ENCODE measurements at regions not wholly inside any gene's neighbourhood (a gene's known extent, or its start where the extent isn't known, plus 50 kb on each side); places are given as distances from the start of the nearest gene placed in this dataset.
A peak's percentile ranks its signal among the peaks of the same experiment; 100 is the strongest.

DNA sequence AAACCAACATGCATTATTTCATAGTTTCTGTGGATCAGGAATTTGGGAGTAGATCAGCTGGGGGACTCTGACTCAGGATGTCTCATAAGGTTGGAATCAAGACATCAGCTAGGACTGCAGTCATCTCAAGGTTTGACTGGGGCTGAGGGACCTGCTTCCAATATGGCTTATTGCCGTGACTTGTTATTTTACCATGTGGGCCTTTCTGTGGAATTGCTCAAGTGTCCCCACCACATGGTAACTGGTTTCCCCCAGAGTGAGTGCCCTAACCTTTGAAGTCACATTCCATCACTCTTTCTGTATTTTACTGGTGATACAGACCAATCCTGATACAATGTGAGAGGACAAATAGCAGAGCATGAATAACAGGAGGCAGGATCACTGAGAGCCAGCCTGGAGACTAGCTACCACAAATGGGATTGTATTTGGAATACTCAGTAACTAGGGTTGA lies 70.2 kb upstream of the ELL2 start:
- Histone ChIP-seq H3K9me3 (replicated peaks; ENCODE audit: control insufficient read depth, low read depth, low read length) (no peaks in the 10 kb centered on the region), H3K27me3 (ENCODE audit: control insufficient read depth, insufficient read depth, low read length) (no peaks in the 10 kb centered on the region), H3K4me1 (ENCODE audit: control insufficient read depth, insufficient read depth, low read length) (no peaks in the 10 kb centered on the region), H3K36me3 (ENCODE audit: control insufficient read depth, insufficient read depth, low read length) (no peaks in the 10 kb centered on the region), H3K27ac (ENCODE audit: low read length) (no peak overlapping the region), H3K4me3 (ENCODE audit: low read length) (no peak overlapping the region)
- no CpG with 5 or more reads among the region's 1 CpG for WGBS (ENCODE audit: insufficient coverage)
- DNase-seq: no peak

DNA sequence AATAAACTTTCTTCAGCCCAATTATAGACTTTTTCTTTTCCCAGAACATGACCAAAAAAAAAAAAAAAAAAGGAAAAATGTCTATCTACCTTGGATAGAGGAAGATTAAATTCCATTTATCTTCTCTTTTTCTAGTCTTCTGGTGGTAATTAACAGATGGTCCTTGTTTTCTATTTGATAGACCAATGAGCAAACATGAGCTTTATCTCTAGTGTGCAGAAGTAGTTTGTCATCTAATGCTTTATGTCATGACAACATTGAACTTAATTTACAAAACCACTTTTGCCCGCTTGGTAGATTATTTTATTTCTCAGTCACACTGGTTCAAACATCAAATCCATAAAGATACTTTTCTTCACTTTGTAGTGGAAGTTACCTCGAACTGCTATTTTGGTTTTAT lies 69.5 kb upstream of the ELL2 start:
- no CpG with 5 or more reads among the region's 2 CpGs for WGBS (ENCODE audit: insufficient coverage)
- Histone ChIP-seq H3K36me3 (ENCODE audit: control insufficient read depth, insufficient read depth, low read length) (no peaks in the 10 kb centered on the region), H3K9me3 (replicated peaks; ENCODE audit: control insufficient read depth, low read depth, low read length) (no peaks in the 10 kb centered on the region), H3K4me1 (ENCODE audit: control insufficient read depth, insufficient read depth, low read length) (no peaks in the 10 kb centered on the region), H3K27me3 (ENCODE audit: control insufficient read depth, insufficient read depth, low read length) (no peaks in the 10 kb centered on the region), H3K4me3 (ENCODE audit: low read length) (no peak overlapping the region), H3K27ac (ENCODE audit: low read length) (no peak overlapping the region)
- DNase-seq: no peak

DNA sequence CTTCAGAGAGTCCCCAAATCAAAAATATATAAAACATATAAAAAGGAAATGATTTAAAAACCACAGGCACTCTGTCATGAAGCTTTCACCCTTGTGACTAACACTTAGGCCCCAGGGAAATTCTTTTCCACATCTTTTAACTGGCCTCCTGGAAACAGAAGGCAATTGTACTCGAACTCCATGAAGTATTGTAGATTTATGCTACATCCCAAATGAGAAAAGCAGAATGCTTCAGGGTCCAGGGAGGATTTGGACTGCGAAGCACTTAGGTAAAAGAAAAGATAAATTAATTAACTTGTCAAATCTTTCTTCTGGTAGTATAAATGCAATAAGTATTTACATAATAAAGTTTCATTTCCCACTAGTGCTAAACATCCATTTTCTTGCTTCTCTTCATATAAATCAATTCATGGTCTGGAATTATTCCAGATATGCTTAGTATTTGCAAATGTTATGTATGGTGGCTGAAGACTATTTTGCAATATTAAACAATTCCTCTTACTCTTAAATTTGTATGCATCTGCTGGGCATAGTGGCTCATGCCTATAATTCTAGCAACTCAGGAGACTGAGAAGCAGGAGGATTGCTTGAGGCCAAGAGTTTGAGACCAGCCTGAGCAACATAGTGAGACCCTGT lies 64.9 kb upstream of the ELL2 start:
- DNase-seq: no peak

DNA sequence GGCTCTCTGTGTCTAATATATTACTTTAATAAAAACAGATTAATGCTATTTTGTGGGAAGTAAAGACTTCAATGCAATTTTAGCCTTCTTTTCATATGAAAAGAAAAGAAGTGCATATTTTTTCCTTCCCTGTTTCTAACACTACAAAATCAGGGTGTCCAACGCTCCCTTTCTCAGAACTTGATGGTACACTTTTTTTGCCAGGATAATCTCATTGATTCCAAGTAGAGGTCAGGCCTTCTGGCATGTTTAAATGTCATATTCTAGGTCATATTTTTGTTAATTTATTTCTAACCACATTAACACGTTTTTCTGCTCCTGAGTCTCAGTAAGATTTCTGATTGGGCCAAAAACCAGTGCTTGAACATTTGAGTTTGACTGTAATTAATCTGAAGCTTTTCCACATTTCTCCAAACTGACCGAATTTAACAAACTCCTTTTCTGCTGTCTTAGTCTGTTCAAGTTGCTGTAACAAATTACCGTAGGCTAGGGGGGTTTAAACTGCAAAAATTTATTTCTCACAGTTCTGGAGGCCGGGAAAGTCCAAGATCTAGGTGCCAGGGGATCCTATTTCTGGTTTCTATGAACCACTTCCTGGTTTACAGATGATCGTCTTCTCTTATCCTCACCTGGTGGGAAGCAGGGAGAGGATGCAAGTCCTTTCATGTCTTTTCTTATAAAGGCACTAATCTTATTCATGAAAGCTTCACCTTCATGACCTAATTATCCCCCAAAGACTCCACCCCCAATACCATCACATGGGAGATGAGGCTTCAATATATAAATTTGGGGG lies 63.2 kb upstream of the ELL2 start:
- H3K27ac ChIP-seq (ENCODE audit: low read length): no peak overlapping the region

More for the DNA sequence above, 64.9 kb upstream of the ELL2 start:
- WGBS (ENCODE audit: insufficient coverage): no CpG with 5 or more reads among the region's 2 CpGs
- no peaks in the 10 kb centered on the region for H3K36me3 ChIP-seq (ENCODE audit: control insufficient read depth, insufficient read depth, low read length)
- H3K9me3 ChIP-seq (replicated peaks; ENCODE audit: control insufficient read depth, low read depth, low read length): no peaks in the 10 kb centered on the region
- no peaks in the 10 kb centered on the region for H3K27me3 ChIP-seq (ENCODE audit: control insufficient read depth, insufficient read depth, low read length)
- H3K4me3 ChIP-seq (ENCODE audit: low read length): no peak overlapping the region
- no peak overlapping the region for H3K27ac ChIP-seq (ENCODE audit: low read length)
- H3K4me1 ChIP-seq (ENCODE audit: control insufficient read depth, insufficient read depth, low read length): no peaks in the 10 kb centered on the region

DNA sequence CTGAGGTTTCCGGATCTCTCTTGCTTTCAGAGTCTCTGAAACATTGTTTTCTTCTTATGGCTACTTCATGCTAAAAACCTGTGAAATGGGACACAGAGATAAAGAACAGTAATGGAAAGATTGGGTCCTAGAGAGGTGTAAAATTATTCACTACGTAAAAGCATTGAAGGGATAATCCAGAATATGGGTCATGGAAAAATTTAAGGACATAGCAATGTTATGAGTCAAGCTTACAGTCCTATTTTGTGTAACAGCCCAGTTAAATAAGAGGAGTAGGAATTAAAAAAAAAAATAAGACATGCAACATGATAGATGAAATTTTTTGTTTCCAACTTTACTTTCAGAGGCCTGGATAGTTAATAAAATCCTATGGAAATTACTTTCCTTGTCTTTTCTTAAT lies 61.9 kb upstream of the ELL2 start:
- DNase-seq: peak; percentile 61
- no peaks in the 10 kb centered on the region for H3K27me3 ChIP-seq (ENCODE audit: control insufficient read depth, insufficient read depth, low read length)
- H3K4me3 ChIP-seq (ENCODE audit: low read length): no peak overlapping the region
- no peak overlapping the region for H3K27ac ChIP-seq (ENCODE audit: low read length)
- no peaks in the 10 kb centered on the region for H3K9me3 ChIP-seq (replicated peaks; ENCODE audit: control insufficient read depth, low read depth, low read length)
- WGBS (ENCODE audit: insufficient coverage): 79% methylated on average over 2 of the region's 2 CpGs
- H3K36me3 ChIP-seq (ENCODE audit: control insufficient read depth, insufficient read depth, low read length): no peaks in the 10 kb centered on the region
- H3K4me1 ChIP-seq (ENCODE audit: control insufficient read depth, insufficient read depth, low read length): no peaks in the 10 kb centered on the region

More for the DNA sequence above, 63.2 kb upstream of the ELL2 start:
- H3K9me3 ChIP-seq (replicated peaks; ENCODE audit: control insufficient read depth, low read depth, low read length): no peaks in the 10 kb centered on the region
- no peak overlapping the region for H3K4me3 ChIP-seq (ENCODE audit: low read length)
- no peaks in the 10 kb centered on the region for H3K27me3 ChIP-seq (ENCODE audit: control insufficient read depth, insufficient read depth, low read length)
- no CpG with 5 or more reads among the region's 6 CpGs for WGBS (ENCODE audit: insufficient coverage)
- no peaks in the 10 kb centered on the region for H3K4me1 ChIP-seq (ENCODE audit: control insufficient read depth, insufficient read depth, low read length)
- no peak for DNase-seq
- H3K36me3 ChIP-seq (ENCODE audit: control insufficient read depth, insufficient read depth, low read length): no peaks in the 10 kb centered on the region

DNA sequence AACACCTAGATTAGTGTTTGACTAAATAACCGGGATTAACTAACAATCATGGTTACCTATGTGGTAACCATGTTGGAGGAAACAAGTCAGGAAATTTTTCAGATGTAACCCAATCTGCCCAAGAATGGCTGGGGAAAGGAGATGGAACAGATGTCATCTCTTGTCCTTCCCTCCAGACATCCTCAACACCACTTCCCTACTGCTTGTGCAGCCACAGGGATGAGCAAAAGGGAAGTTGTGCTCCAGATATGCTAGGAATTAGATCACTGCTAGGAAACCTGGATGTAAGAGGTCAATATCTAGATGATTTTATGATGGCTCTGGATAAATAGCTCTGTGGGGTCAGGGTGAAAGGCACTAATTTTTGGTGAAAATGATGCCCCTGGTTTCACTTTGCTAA lies 61.3 kb upstream of the ELL2 start:
- no peak for DNase-seq
- Histone ChIP-seq H3K27me3 (ENCODE audit: control insufficient read depth, insufficient read depth, low read length) (no peaks in the 10 kb centered on the region), H3K36me3 (ENCODE audit: control insufficient read depth, insufficient read depth, low read length) (no peaks in the 10 kb centered on the region), H3K9me3 (replicated peaks; ENCODE audit: control insufficient read depth, low read depth, low read length) (no peaks in the 10 kb centered on the region), H3K4me1 (ENCODE audit: control insufficient read depth, insufficient read depth, low read length) (no peaks in the 10 kb centered on the region), H3K27ac (ENCODE audit: low read length) (no peak overlapping the region), H3K4me3 (ENCODE audit: low read length) (no peak overlapping the region)
- WGBS (ENCODE audit: insufficient coverage): no CpG with 5 or more reads among the region's 1 CpG

DNA sequence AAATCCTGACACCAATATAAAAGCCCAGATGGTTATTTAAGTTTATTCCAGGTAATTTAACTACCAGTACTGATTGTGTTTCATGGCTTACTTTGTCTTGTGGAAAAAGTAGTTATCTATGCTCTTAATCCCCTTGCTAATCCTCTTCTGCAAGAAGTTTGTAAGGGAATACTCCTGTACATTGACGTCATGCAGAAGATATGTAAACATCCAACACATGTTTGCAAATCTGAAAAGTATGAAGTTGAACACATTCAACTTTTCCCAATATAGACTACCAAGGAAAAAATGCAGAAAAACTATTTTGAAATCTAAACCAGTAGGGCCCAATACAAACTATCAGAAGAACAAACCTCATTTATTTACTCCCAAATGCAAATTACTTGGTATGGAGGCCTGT lies 56.3 kb upstream of the ELL2 start:
- H3K4me3 ChIP-seq (ENCODE audit: low read length): no peak overlapping the region
- H3K4me1 ChIP-seq (ENCODE audit: control insufficient read depth, insufficient read depth, low read length): no peaks in the 10 kb centered on the region
- H3K27me3 ChIP-seq (ENCODE audit: control insufficient read depth, insufficient read depth, low read length): no peaks in the 10 kb centered on the region
- H3K27ac ChIP-seq (ENCODE audit: low read length): no peak overlapping the region
- WGBS (ENCODE audit: insufficient coverage): no CpG with 5 or more reads among the region's 1 CpG
- DNase-seq: peak; percentile 39
- no peaks in the 10 kb centered on the region for H3K36me3 ChIP-seq (ENCODE audit: control insufficient read depth, insufficient read depth, low read length)
- H3K9me3 ChIP-seq (replicated peaks; ENCODE audit: control insufficient read depth, low read depth, low read length): no peaks in the 10 kb centered on the region

DNA sequence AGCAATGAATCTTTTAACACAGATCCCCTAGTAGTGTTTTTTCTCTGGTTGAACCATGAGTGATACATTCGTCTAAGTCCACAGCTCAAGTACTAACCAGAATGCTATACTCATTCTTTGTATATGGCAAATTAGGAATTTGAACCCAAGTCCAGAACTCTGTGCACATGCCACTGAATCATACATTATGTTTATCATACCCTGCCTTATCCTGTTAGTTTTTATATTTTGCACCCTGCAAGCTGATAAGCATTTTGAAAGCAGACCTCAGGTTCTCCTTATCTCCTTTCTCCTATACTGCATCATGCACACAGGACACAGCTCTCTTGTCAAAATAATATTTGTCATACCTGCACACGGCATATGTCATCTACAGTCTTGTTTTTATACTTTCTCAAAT lies 54.6 kb upstream of the ELL2 start:
- Histone ChIP-seq H3K27me3 (ENCODE audit: control insufficient read depth, insufficient read depth, low read length) (no peaks in the 10 kb centered on the region), H3K27ac (ENCODE audit: low read length) (no peak overlapping the region), H3K4me3 (ENCODE audit: low read length) (no peak overlapping the region), H3K36me3 (ENCODE audit: control insufficient read depth, insufficient read depth, low read length) (no peaks in the 10 kb centered on the region), H3K4me1 (ENCODE audit: control insufficient read depth, insufficient read depth, low read length) (no peaks in the 10 kb centered on the region), H3K9me3 (replicated peaks; ENCODE audit: control insufficient read depth, low read depth, low read length) (no peaks in the 10 kb centered on the region)
- no peak for DNase-seq
- no CpG with 5 or more reads among the region's 2 CpGs for WGBS (ENCODE audit: insufficient coverage)

DNA sequence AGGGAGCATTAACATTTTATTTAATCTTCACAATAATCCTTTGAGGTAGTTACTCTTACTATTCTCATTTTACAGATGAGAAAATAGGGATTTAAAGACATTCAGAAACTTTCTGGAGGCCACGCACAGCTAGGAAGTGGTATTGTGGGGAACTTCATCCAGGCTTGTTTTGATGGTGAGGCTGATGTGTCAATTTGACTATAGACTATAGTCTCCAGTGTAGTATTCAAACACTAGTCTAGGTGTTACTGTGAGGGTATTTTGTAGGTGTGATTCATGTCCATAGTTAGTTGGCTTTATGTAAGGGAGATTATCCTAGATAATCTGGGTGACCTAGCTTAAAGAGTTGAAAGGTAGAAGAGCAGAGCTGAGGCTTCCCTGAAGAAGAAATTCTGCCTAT lies 54.1 kb upstream of the ELL2 start:
- Histone ChIP-seq H3K4me3 (ENCODE audit: low read length) (no peak overlapping the region), H3K27me3 (ENCODE audit: control insufficient read depth, insufficient read depth, low read length) (no peaks in the 10 kb centered on the region), H3K9me3 (replicated peaks; ENCODE audit: control insufficient read depth, low read depth, low read length) (no peaks in the 10 kb centered on the region), H3K4me1 (ENCODE audit: control insufficient read depth, insufficient read depth, low read length) (no peaks in the 10 kb centered on the region), H3K27ac (ENCODE audit: low read length) (no peak overlapping the region), H3K36me3 (ENCODE audit: control insufficient read depth, insufficient read depth, low read length) (no peaks in the 10 kb centered on the region)
- no peak for DNase-seq
- WGBS (ENCODE audit: insufficient coverage): no CpG with 5 or more reads among the region's 1 CpG

DNA sequence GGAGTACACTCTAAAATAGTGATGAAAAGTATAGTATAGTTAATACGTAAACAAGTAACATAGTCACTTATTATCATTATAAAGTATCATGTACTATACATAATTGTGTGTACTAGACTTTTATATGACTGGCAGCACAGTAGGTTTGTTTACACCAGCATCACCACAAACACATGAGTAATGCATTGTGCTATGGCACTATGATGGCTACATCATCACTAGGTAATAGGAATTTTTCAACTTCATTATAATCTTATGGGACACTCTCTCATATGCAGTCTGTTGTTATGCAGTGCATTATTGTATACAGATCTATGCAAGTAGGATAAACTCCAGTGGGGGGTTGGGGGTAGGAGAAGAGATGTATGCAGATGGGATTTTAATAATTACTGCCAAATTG lies 52.7 kb upstream of the ELL2 start:
- no CpG with 5 or more reads among the region's 1 CpG for WGBS (ENCODE audit: insufficient coverage)
- Histone ChIP-seq H3K27ac (ENCODE audit: low read length) (no peak overlapping the region), H3K9me3 (replicated peaks; ENCODE audit: control insufficient read depth, low read depth, low read length) (no peaks in the 10 kb centered on the region), H3K4me3 (ENCODE audit: low read length) (no peak overlapping the region), H3K27me3 (ENCODE audit: control insufficient read depth, insufficient read depth, low read length) (no peaks in the 10 kb centered on the region), H3K4me1 (ENCODE audit: control insufficient read depth, insufficient read depth, low read length) (no peaks in the 10 kb centered on the region), H3K36me3 (ENCODE audit: control insufficient read depth, insufficient read depth, low read length) (no peaks in the 10 kb centered on the region)
- DNase-seq: no peak
